Naive thymus-derived CD8-positive, alpha-beta T cell (primary cell): ENCODE measurements at regions not wholly inside any gene's neighbourhood (a gene's known extent, or its start where the extent isn't known, plus 50 kb on each side); places are given as distances from the start of the nearest gene placed in this dataset.

Experiments
- ATAC-seq, 2 donors: fragments of 150-1000 bp; cut with Tn5 transposase in 1 of 2; sonication (Bioruptor Pico), chemical (Tn5 transposase) in 1 of 2; 1 replicate in 1 of 2; 2 replicates in 1 of 2; pipeline ENCODE4 v1.10.0; 2021; ENCODE audit warnings: mild to moderate bottlenecking in 2 of 2, moderate library complexity in 2 of 2
- POLR2A ChIA-PET: fragments of 350-600 bp; sonication (Branson Sonifier 250); formaldehyde crosslinking; loops from one replicate; lab custom pipeline; 2021; ENCODE audit warnings: antibody characterized with exemption; lab: Charles Lee
- DNase-seq, 10 donors: peaks; one replicate each; pipeline versions ENCODE4 v3.0.0 to v3.0.0-alpha.2; 2020 to 2022
- H3K27ac Mint-ChIP-seq, 10 donors: one replicate each; pipeline ENCODE4 v1.8.0; 2020 to 2022; ENCODE audit warnings: mild to moderate bottlenecking in 10 of 10, mixed read lengths in 10 of 10, moderate library complexity in 4 of 10, inconsistent platforms in 1 of 10
- H3K27me3 Mint-ChIP-seq, 5 donors: one replicate each; pipeline ENCODE4 v1.8.0; 2021 to 2022; ENCODE audit warnings: mixed read lengths in 5 of 5
- H3K36me3 Mint-ChIP-seq, 3 donors: one replicate each; pipeline ENCODE4 v1.8.0; 2020 to 2022; ENCODE audit warnings: mixed read lengths in 3 of 3, mild to moderate bottlenecking in 2 of 3, inconsistent platforms in 1 of 3
- H3K4me1 Mint-ChIP-seq, 4 donors: one replicate each; pipeline ENCODE4 v1.8.0; 2021 to 2022; ENCODE audit warnings: mixed read lengths in 4 of 4
- H3K4me3 Mint-ChIP-seq, 10 donors: one replicate each; pipeline ENCODE4 v1.8.0; 2020 to 2022; ENCODE audit warnings: mild to moderate bottlenecking in 10 of 10, mixed read lengths in 10 of 10, moderate library complexity in 6 of 10, inconsistent platforms in 1 of 10
- H3K9me3 Mint-ChIP-seq, 9 donors: one replicate each; pipeline ENCODE4 v1.8.0; 2020 to 2022; ENCODE audit warnings: mixed read lengths in 9 of 9, mild to moderate bottlenecking in 3 of 9, inconsistent platforms in 1 of 9, moderate library complexity in 1 of 9

DNA sequence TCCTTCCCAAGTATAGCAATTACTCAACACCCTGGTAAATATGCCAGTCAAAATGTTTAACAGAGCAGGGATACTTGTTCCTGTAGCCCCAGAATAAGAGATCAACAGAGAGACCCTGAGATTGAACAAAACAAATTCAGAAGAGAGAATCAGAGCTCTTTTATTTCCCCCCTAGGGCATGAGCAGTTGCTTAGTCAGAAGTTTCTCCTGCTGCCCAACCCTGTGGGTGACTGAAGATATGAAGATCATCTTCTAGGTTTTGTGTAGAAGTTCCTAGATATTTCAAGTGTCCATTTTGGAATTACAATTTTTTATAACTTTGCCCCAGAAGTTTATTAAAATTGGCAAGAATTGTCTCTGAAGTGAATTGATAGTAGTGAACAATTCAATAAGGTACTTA, 59.1 kb upstream of the RXFP1 start:
- ATAC-seq = no peak
- no peak overlapping the region for H3K4me3 Mint-ChIP-seq
- H3K36me3 Mint-ChIP-seq = no peaks in the 10 kb centered on the region
- peaks cover 0 to 16% (median 1%) of the 10 kb centered on the region in 5 donors for H3K27me3 Mint-ChIP-seq
- H3K27ac Mint-ChIP-seq = no peak overlapping the region
- peaks cover 0 to 13% (median 2%) of the 10 kb centered on the region in 9 donors for H3K9me3 Mint-ChIP-seq
- POLR2A ChIA-PET = no interaction called here
- no peak for DNase-seq
- H3K4me1 Mint-ChIP-seq = no peaks in the 10 kb centered on the region
